Smooth muscle cell (in vitro differentiated cells): ENCODE measurements at regions not wholly inside any gene's neighbourhood (a gene's known extent, or its start where the extent isn't known, plus 50 kb on each side); places are given as distances from the start of the nearest gene placed in this dataset.
A peak's percentile ranks its signal among the peaks of the same experiment; 100 is the strongest.

Experiments
- DNase-seq: peaks from one replicate; lab custom pipeline; 2025; ENCODE audit not compliant: unreplicated experiment; lab: John Stamatoyannopoulos, UW
- H2AFZ ChIP-seq: fragments of 200-600 bp; sonication (generic); 2 replicates; pipeline ENCODE4 v1.6.0; 2016; ENCODE audit warnings: antibody characterized with exemption, low read depth, mild to moderate bottlenecking
- H3F3A ChIP-seq: fragments of 200-600 bp; sonication (generic); 2 replicates; pipeline ENCODE4 v1.6.0; 2017; ENCODE audit warnings: antibody characterized with exemption, low read depth
- H3K27ac ChIP-seq: fragments of 200-600 bp; sonication (generic); 2 replicates; pipeline ENCODE4 v1.5.1; 2016; ENCODE audit warnings: low read depth, mild to moderate bottlenecking
- H3K27me3 ChIP-seq: fragments of 200-600 bp; sonication (generic); 2 replicates; pipeline ENCODE4 v1.6.1; 2016; ENCODE audit warnings: low read depth, mild to moderate bottlenecking
- H3K36me3 ChIP-seq: fragments of 200-600 bp; sonication (generic); 2 replicates; pipeline ENCODE4 v1.5.1; 2016; ENCODE audit warnings: low read depth
- H3K4me1 ChIP-seq: fragments of 200-600 bp; sonication (generic); 2 replicates; pipeline ENCODE4 v1.5.1; 2016; ENCODE audit warnings: low read depth
- H3K4me2 ChIP-seq: fragments of 200-600 bp; sonication (generic); 2 replicates; pipeline ENCODE4 v1.6.0; 2016; ENCODE audit warnings: mild to moderate bottlenecking
- H3K4me3 ChIP-seq: fragments of 200-600 bp; sonication (generic); 2 replicates; pipeline ENCODE4 v1.5.1; 2016; ENCODE audit warnings: mild to moderate bottlenecking
- H3K79me2 ChIP-seq: fragments of 200-600 bp; sonication (generic); 2 replicates; pipeline ENCODE4 v1.6.0; 2016; ENCODE audit warnings: low read depth, mild to moderate bottlenecking
- H3K9ac ChIP-seq: fragments of 200-600 bp; sonication (generic); 2 replicates; pipeline ENCODE4 v1.6.0; 2016; ENCODE audit warnings: low read depth
- H3K9me3 ChIP-seq: fragments of 200-600 bp; sonication (generic); replicated peaks from 2 replicates; pipeline ENCODE4 v1.5.1; 2016; ENCODE audit warnings: low read depth
- H4K20me1 ChIP-seq: fragments of 200-600 bp; sonication (generic); 2 replicates; pipeline ENCODE4 v1.6.0; 2016; ENCODE audit warnings: low read depth
- WGBS: methylation state at CpG from one replicate; pipeline ENCODE4 v1.1.7; 2016; ENCODE audit warnings: low lambda C conversion rate; 5-methylcytosine and 5-hydroxymethylcytosine counted together
- TF ChIP-seq, protein P1 (sequence below): fragments of 200-600 bp; sonication (generic); IDR thresholded peaks from 2 replicates; pipeline ENCODE4 v1.5.1; 2017; ENCODE audit warnings: borderline replicate concordance, mild to moderate bottlenecking, antibody characterized with exemption; ENCODE audit not compliant: insufficient read depth, poor library complexity, severe bottlenecking

- H3K36me3 ChIP-seq, result no peaks in the 10 kb centered on the region
- peaks cover 7% of the 10 kb centered on the region for H3F3A ChIP-seq
- peaks cover 17% of the 10 kb centered on the region for H3K4me1 ChIP-seq
- 93% methylated on average over 9 of the region's 9 CpGs for WGBS
- no peak overlapping the region for H3K4me2 ChIP-seq
- no peaks in the 10 kb centered on the region for H3K27me3 ChIP-seq
- no peaks in the 10 kb centered on the region for H4K20me1 ChIP-seq
- H3K79me2 ChIP-seq, result no peaks in the 10 kb centered on the region
- H2AFZ ChIP-seq, result no peak overlapping the region
- TF ChIP-seq, protein P1, sequence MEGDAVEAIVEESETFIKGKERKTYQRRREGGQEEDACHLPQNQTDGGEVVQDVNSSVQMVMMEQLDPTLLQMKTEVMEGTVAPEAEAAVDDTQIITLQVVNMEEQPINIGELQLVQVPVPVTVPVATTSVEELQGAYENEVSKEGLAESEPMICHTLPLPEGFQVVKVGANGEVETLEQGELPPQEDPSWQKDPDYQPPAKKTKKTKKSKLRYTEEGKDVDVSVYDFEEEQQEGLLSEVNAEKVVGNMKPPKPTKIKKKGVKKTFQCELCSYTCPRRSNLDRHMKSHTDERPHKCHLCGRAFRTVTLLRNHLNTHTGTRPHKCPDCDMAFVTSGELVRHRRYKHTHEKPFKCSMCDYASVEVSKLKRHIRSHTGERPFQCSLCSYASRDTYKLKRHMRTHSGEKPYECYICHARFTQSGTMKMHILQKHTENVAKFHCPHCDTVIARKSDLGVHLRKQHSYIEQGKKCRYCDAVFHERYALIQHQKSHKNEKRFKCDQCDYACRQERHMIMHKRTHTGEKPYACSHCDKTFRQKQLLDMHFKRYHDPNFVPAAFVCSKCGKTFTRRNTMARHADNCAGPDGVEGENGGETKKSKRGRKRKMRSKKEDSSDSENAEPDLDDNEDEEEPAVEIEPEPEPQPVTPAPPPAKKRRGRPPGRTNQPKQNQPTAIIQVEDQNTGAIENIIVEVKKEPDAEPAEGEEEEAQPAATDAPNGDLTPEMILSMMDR, result no peak
- no peak overlapping the region for H3K4me3 ChIP-seq
- H3K27ac ChIP-seq, result no peak overlapping the region
- no peaks in the 10 kb centered on the region for H3K9me3 ChIP-seq
- DNase-seq, result no peak
- H3K9ac ChIP-seq, result no peak overlapping the region
Observed at GRCh38 chr9:89745601-89746376, 141.0 kb downstream of the GADD45G start.

DNA sequence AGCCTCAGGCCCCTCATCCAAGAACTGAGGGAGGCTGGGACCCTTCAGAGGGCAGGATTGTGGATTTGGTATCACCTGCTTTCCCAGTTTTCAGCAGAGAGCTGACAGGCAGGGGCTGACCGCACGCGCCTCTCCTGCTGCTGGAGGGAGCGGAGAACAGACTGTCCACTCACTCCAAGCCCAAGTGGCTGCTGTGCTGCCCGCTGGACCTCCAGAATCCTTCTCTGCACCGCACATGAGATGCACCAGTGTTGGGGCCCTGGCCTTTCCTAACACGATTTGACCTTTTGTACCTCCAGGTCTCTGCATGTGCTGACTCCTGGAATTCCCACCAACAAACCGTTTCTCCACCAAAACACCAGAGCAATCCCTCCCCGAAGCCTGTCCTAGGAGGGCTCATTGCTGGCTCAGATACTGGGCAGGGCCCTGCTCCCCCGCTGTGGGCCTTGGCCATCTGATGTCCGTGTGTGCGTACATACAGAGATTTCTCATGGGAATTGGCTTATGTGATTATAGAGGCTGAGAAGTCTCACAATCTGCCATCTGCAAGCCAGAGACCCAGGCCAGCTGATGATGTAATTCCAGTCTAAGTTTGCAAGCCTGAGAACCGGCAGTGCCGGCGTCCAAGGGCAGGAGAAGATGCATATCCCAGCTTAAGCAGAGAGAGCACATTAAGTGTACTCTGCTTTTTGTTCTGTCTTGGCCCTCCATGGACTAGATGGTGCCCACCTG lies 141.7 kb downstream of the GADD45G start:
- Histone ChIP-seq H3K9ac (no peak overlapping the region), H4K20me1 (no peaks in the 10 kb centered on the region), H3K4me1 (peaks cover 17% of the 10 kb centered on the region), H3K36me3 (no peaks in the 10 kb centered on the region), H3K9me3 (no peaks in the 10 kb centered on the region), H3F3A (peaks cover 10% of the 10 kb centered on the region), H2AFZ (no peak overlapping the region), H3K27me3 (no peaks in the 10 kb centered on the region), H3K27ac (peak overlapping the region; percentile 48), H3K79me2 (no peaks in the 10 kb centered on the region), H3K4me3 (no peak overlapping the region), H3K4me2 (peak overlapping the region; percentile 0)
- TF ChIP-seq, protein P1, result no peak
- no peak for DNase-seq
- WGBS, result 46% methylated on average over 15 of the region's 15 CpGs

DNA sequence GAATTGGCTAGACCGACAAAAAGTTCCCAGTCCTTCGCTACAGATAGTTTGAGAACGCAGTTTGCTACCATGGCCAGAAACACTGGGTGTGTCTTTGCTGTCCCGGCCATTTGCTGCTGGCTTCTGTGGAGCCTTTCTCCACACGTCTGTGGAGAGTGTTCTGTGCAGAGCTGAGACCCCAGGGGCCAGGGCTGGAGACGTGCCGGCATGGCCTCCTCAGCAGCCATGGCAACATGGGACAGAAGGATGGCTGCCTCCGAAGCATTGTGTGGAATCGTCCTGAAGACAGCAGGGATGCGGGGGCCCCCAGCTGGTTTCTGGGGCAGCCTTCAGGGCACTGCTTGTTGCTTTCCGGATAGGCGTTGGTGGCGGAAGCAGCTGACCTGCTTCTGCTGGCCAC lies 142.8 kb downstream of the GADD45G start:
- WGBS, result 91% methylated on average over 13 of the region's 13 CpGs
- Histone ChIP-seq H4K20me1 (no peaks in the 10 kb centered on the region), H3K4me1 (peaks cover 17% of the 10 kb centered on the region), H3K79me2 (no peaks in the 10 kb centered on the region), H3K4me2 (no peak overlapping the region), H3K36me3 (no peaks in the 10 kb centered on the region), H3K4me3 (no peak overlapping the region), H3K9ac (no peak overlapping the region), H3F3A (peaks cover 10% of the 10 kb centered on the region), H3K9me3 (no peaks in the 10 kb centered on the region), H3K27me3 (no peaks in the 10 kb centered on the region), H3K27ac (no peak overlapping the region), H2AFZ (no peak overlapping the region)
- DNase-seq, result no peak
- TF ChIP-seq, protein P1, result no peak
